H1 (cell line): ENCODE measurements at regions not wholly inside any gene's neighbourhood (a gene's known extent, or its start where the extent isn't known, plus 50 kb on each side); places are given as distances from the start of the nearest gene placed in this dataset.

Experiments used
- CTCF ChIA-PET: fragments of 300-600 bp; sonication (Branson Sonifier 250); formaldehyde crosslinking; loops from one replicate; lab custom pipeline; 2021; ENCODE audit not compliant: partially characterized antibody; lab: Charles Lee
- POLR2A ChIA-PET: fragments of 300-600 bp; sonication (Branson Sonifier 250); formaldehyde crosslinking; loops from one replicate; lab custom pipeline; 2021; ENCODE audit warnings: inconsistent platforms; ENCODE audit not compliant: partially characterized antibody; lab: Charles Lee
- DNase-seq, 2 experiments: peaks; one replicate each; pipeline versions ENCODE4 v3.0.0 to v3.0.0-alpha.2; 2010 to 2022; ENCODE audit warnings: low spot score in 2 of 2, low read depth in 1 of 2, mixed read lengths in 1 of 2
- FAIRE-seq: peaks from 2 replicates; lab custom pipeline; 2011; peaks lifted over from hg19 to GRCh38; lab: Jason Lieb, UNC
- H2AFZ ChIP-seq: 2 replicates; pipeline ENCODE4 v1.8.1; 2012; ENCODE audit warnings: low read length, inconsistent platforms
- H2AK5ac ChIP-seq: 2 replicates; pipeline ENCODE4 v1.6.1; 2013; ENCODE audit warnings: low read depth, low read length
- H2BK120ac ChIP-seq: replicated peaks from 2 replicates; pipeline ENCODE3; 2013; ENCODE audit warnings: low read depth, low read length, inconsistent platforms
- H2BK12ac ChIP-seq: 2 replicates; pipeline ENCODE4 v1.6.1; 2013; ENCODE audit warnings: low read depth, low read length
- H2BK15ac ChIP-seq: 2 replicates; pipeline ENCODE4 v1.6.1; 2013; ENCODE audit warnings: low read length
- H2BK20ac ChIP-seq: 2 replicates; pipeline ENCODE4 v1.6.1; 2013; ENCODE audit warnings: low read length
- H2BK5ac ChIP-seq: 2 replicates; pipeline ENCODE4 v1.6.1; 2013; ENCODE audit warnings: low read depth, low read length
- H3K14ac ChIP-seq: 2 replicates; pipeline ENCODE4 v1.6.1; 2013; ENCODE audit warnings: inconsistent platforms; ENCODE audit not compliant: insufficient read length
- H3K18ac ChIP-seq: 2 replicates; pipeline ENCODE4 v1.6.1; 2013; ENCODE audit warnings: low read length; ENCODE audit errors: extremely low read depth
- H3K23ac ChIP-seq: 2 replicates; pipeline ENCODE4 v1.6.1; 2013; ENCODE audit warnings: inconsistent platforms; ENCODE audit not compliant: insufficient read length
- H3K23me2 ChIP-seq: 2 replicates; pipeline ENCODE4 v1.6.1; 2013; ENCODE audit warnings: low read depth, low read length
- H3K27ac ChIP-seq: 2 replicates; pipeline ENCODE4 v1.6.1; 2011; ENCODE audit warnings: low read depth, low read length, inconsistent platforms
- H3K27me3 ChIP-seq, 4 experiments: replicated peaks in 1 of 4; 1 replicate in 1 of 4; 2 replicates in 3 of 4; pipeline versions ENCODE4 v1.6.1 to v1.8.1; 2011 to 2013; ENCODE audit warnings: low read length in 3 of 4, mild to moderate bottlenecking in 3 of 4, inconsistent platforms in 2 of 4, mixed read lengths in 2 of 4, moderate library complexity in 1 of 4; ENCODE audit not compliant: control insufficient read depth in 3 of 4, insufficient read depth in 3 of 4; ENCODE audit errors: extremely low read depth in 1 of 4
- H3K36me3 ChIP-seq, 4 experiments: 2 replicates each; pipeline versions ENCODE4 v1.6.1 to v1.8.1; 2011 to 2013; ENCODE audit warnings: mild to moderate bottlenecking in 4 of 4, low read length in 3 of 4, moderate library complexity in 2 of 4, control low read depth in 1 of 4, inconsistent platforms in 1 of 4; ENCODE audit not compliant: insufficient read depth in 4 of 4, control insufficient read depth in 2 of 4
- H3K4ac ChIP-seq: replicated peaks from 2 replicates; pipeline ENCODE3; 2013; ENCODE audit warnings: low read length, low read depth, mixed read lengths, inconsistent platforms; ENCODE audit not compliant: insufficient read length
- H3K4me1 ChIP-seq, 4 experiments: replicated peaks in 1 of 4; 1 replicate in 1 of 4; 2 replicates in 3 of 4; pipeline versions ENCODE4 v1.6.1 to v1.8.1; 2011 to 2013; ENCODE audit warnings: low read length in 3 of 4, inconsistent platforms in 2 of 4, mixed read lengths in 1 of 4; ENCODE audit not compliant: insufficient read depth in 4 of 4, control insufficient read depth in 3 of 4
- H3K4me2 ChIP-seq, 2 experiments: 2 replicates each; pipeline versions ENCODE4 v1.6.1 to v1.8.1; 2011 to 2013; ENCODE audit warnings: low read depth in 2 of 2, low read length in 2 of 2, control low read depth in 1 of 2, inconsistent platforms in 1 of 2, mild to moderate bottlenecking in 1 of 2; ENCODE audit not compliant: insufficient read depth in 1 of 2
- H3K4me3 ChIP-seq, 4 experiments: fragments of 200-600, 300-600 bp in 1 of 4; sonication (generic), shearing (Covaris generic), sonication (Bioruptor Twin) in 1 of 4; 2 replicates each; pipeline versions ENCODE4 v1.5.1 to v1.8.1; 2011 to 2016; ENCODE audit warnings: low read length in 4 of 4, low read depth in 3 of 4, control low read depth in 2 of 4, inconsistent platforms in 2 of 4, mild to moderate bottlenecking in 2 of 4, mixed read lengths in 1 of 4, moderate library complexity in 1 of 4; ENCODE audit not compliant: insufficient read depth in 2 of 4; ENCODE audit errors: extremely low read depth in 1 of 4
- H3K56ac ChIP-seq: replicated peaks from 2 replicates; pipeline ENCODE3; 2013; ENCODE audit warnings: low read depth, mild to moderate bottlenecking, mixed read lengths, low read length, inconsistent platforms; ENCODE audit not compliant: insufficient read length
- H3K79me1 ChIP-seq: 2 replicates; pipeline ENCODE4 v1.6.1; 2013; ENCODE audit warnings: low read depth, low read length, control low read depth
- H3K79me2 ChIP-seq, 2 experiments: 2 replicates each; pipeline versions ENCODE4 v1.6.1 to v1.8.1; 2012 to 2013; ENCODE audit warnings: low read length in 2 of 2, mild to moderate bottlenecking in 2 of 2, inconsistent platforms in 1 of 2; ENCODE audit not compliant: insufficient read depth in 2 of 2, control insufficient read depth in 1 of 2
- H3K9ac ChIP-seq, 4 experiments: replicated peaks in 1 of 4; 1 replicate in 1 of 4; 2 replicates in 3 of 4; pipeline versions ENCODE4 v1.6.1 to v1.8.1; 2011 to 2013; ENCODE audit warnings: low read depth in 3 of 4, low read length in 3 of 4, control low read depth in 2 of 4, mild to moderate bottlenecking in 2 of 4, moderate library complexity in 2 of 4, inconsistent platforms in 1 of 4; ENCODE audit errors: extremely low read depth in 1 of 4
- H3K9me3 ChIP-seq, 2 experiments: 2 replicates each; pipeline versions ENCODE4 v1.6.1 to v1.8.1; 2012 to 2013; ENCODE audit warnings: mild to moderate bottlenecking in 2 of 2, moderate library complexity in 2 of 2, control low read depth in 1 of 2, inconsistent platforms in 1 of 2, low read depth in 1 of 2, low read length in 1 of 2, mixed read lengths in 1 of 2; ENCODE audit not compliant: insufficient read depth in 2 of 2
- H4K20me1 ChIP-seq, 2 experiments: replicated peaks in 1 of 2; 2 replicates each; pipeline versions ENCODE3 to v1.8.1; 2011 to 2013; ENCODE audit warnings: inconsistent platforms in 2 of 2, low read length in 2 of 2, mild to moderate bottlenecking in 1 of 2; ENCODE audit not compliant: insufficient read depth in 2 of 2, control insufficient read depth in 1 of 2
- H4K5ac ChIP-seq: 2 replicates; pipeline ENCODE4 v1.6.1; 2013; ENCODE audit warnings: low read length, low read depth, mixed read lengths, inconsistent platforms; ENCODE audit not compliant: insufficient read length
- H4K8ac ChIP-seq: 2 replicates; pipeline ENCODE4 v1.8.0; 2013; ENCODE audit warnings: mild to moderate bottlenecking, moderate library complexity, low read length, inconsistent platforms; ENCODE audit not compliant: insufficient read depth; ENCODE audit errors: extremely low read depth
- H4K91ac ChIP-seq: replicated peaks from 2 replicates; pipeline ENCODE3; 2013; ENCODE audit warnings: low read length, mixed read lengths, inconsistent platforms; ENCODE audit not compliant: insufficient read length
- ATF2 ChIP-seq: IDR thresholded peaks from 2 replicates; pipeline ENCODE4 v1.6.1; 2012; ENCODE audit warnings: low read length, inconsistent platforms
- EGR1 ChIP-seq: IDR thresholded peaks from 2 replicates; pipeline ENCODE4 v1.6.1; 2011; ENCODE audit warnings: low read depth, low read length, borderline replicate concordance
- GTF2F1 ChIP-seq: IDR thresholded peaks from 2 replicates; pipeline ENCODE4 v1.6.1; 2012; ENCODE audit warnings: low read depth, low read length, improper control_type of control experiment, borderline replicate concordance
- JUN ChIP-seq: IDR thresholded peaks from 2 replicates; pipeline ENCODE4 v1.6.1; 2011; ENCODE audit warnings: low read depth, mild to moderate bottlenecking, improper control_type of control experiment, low read length
- NRF1 ChIP-seq: IDR thresholded peaks from 2 replicates; pipeline ENCODE4 v1.6.1; 2011; ENCODE audit warnings: mild to moderate bottlenecking, low read depth, low read length, improper control_type of control experiment
- RFX5 ChIP-seq: IDR thresholded peaks from 2 replicates; pipeline ENCODE4 v1.6.1; 2011; ENCODE audit warnings: low read depth, low read length, improper control_type of control experiment, borderline replicate concordance
- SIN3A ChIP-seq, 2 experiments: IDR thresholded peaks in 1 of 2; conservative IDR thresholded peaks in 1 of 2; 2 replicates each; pipeline ENCODE4 v1.6.1; 2011 to 2012; ENCODE audit warnings: low read length in 2 of 2, improper control_type of control experiment in 1 of 2, low read depth in 1 of 2, mild to moderate bottlenecking in 1 of 2
- WGBS, 2 experiments: shearing (Covaris generic) in 1 of 2; methylation state at CpG; one replicate each; pipeline versions ENCODE4 v1.1.6 to v1.1.7; 2013 to 2015; ENCODE audit warnings: low lambda C conversion rate in 2 of 2, mixed read lengths in 2 of 2, inconsistent platforms in 1 of 2, low coverage in 1 of 2, missing lambda C conversion rate in 1 of 2; ENCODE audit not compliant: insufficient replicate concordance in 2 of 2, insufficient coverage in 1 of 2, insufficient read length in 1 of 2; ENCODE audit errors: extremely low coverage in 1 of 2, missing lambda C conversion rate in 1 of 2; 5-methylcytosine and 5-hydroxymethylcytosine counted together

GRCh38 chr5:73229271-73229670, 56.3 kb downstream of the TMEM174 start:
- peaks cover 17% of the 10 kb centered on the region; the same call in 1 of the 2 replicates for H3K23me2 ChIP-seq
- peaks cover 5 to 7% of the 10 kb centered on the region in 2 experiments for H4K20me1 ChIP-seq
- no peaks in the 10 kb centered on the region for H3K79me2 ChIP-seq
- FAIRE-seq (no peak), DNase-seq (no peak)
- no peak overlapping the region for H2BK120ac ChIP-seq
- no peak overlapping the region for H2BK20ac ChIP-seq
- H3K4me3 ChIP-seq, result no peak overlapping the region
- H2BK15ac ChIP-seq, result no peak overlapping the region
- no peak overlapping the region for H2BK12ac ChIP-seq
- no peaks in the 10 kb centered on the region for H3K79me1 ChIP-seq
- WGBS, 2 experiments, result 68% methylated on average over 1 of the region's 1 CpG; no CpG with 5 or more reads in 1 of the 2 experiments
- H2AK5ac ChIP-seq, result no peak overlapping the region
- H3K4ac ChIP-seq, result no peak overlapping the region
- H3K4me2 ChIP-seq, result no peak overlapping the region; a peak in 1 of 4 replicates
- H3K23ac ChIP-seq, result no peak overlapping the region
- no peak overlapping the region for H3K27ac ChIP-seq
- no peaks in the 10 kb centered on the region; a peak in 1 of 8 replicates for H3K36me3 ChIP-seq
- no peak overlapping the region for H3K14ac ChIP-seq
- POLR2A ChIA-PET, result interaction anchor here (1.1 to 2.8 kb wide), 2 partner anchors 13 to 74 kb away, joined by 3 to 8 read pairs; no protein-coding TSS in a partner anchor
- H3K18ac ChIP-seq, result no peak overlapping the region
- H4K91ac ChIP-seq, result no peak overlapping the region
- no peak overlapping the region for H4K8ac ChIP-seq
- CTCF ChIA-PET, result interaction anchor here (0.5 to 7.1 kb wide), 15 partner anchors 12 to 317 kb away, joined by 3 to 90 read pairs (median 4); partner anchors contain the start of gene FCHO2
- peaks cover 0 to 26% (median 18%) of the 10 kb centered on the region in 4 experiments; a peak in 6 of 7 replicates for H3K4me1 ChIP-seq
- no peak overlapping the region for H4K5ac ChIP-seq
- no peaks in the 10 kb centered on the region; a peak in 1 of 4 replicates for H3K9me3 ChIP-seq
- H3K27me3 ChIP-seq, result peaks cover 45 to 68% (median 62%) of the 10 kb centered on the region in 4 experiments
- no peak overlapping the region for H3K9ac ChIP-seq
- H2AFZ ChIP-seq, result no peak overlapping the region
- no peak overlapping the region for H3K56ac ChIP-seq
- TF ChIP-seq NRF1 (no peak), EGR1 (no peak), GTF2F1 (no peak), JUN (no peak), SIN3A (conservative IDR thresholded peaks at IDR 0.05 in 1 of 2, IDR thresholded peaks at IDR 0.05 in 1 of 2; ENCODE audit: low read depth in 1 of 2, low read length in 2 of 2) (no peak), RFX5 (no peak), ATF2 (no peak)
- no peak overlapping the region for H2BK5ac ChIP-seq
